Omental fat pad (tissue), 3 donors: ENCODE measurements at regions not wholly inside any gene's neighbourhood (a gene's known extent, or its start where the extent isn't known, plus 50 kb on each side); places are given as distances from the start of the nearest gene placed in this dataset.
"Not testable (repeated sequence)": the region's sequence is repeated elsewhere in the genome, so short reads cannot be mapped to it uniquely, and the experiment has no call there.

Source experiments
- ATAC-seq: fragments of 150-250 bp; one replicate; pipeline ENCODE4 v1.9.1; 2016; ENCODE audit warnings: mild to moderate bottlenecking, moderate library complexity; ENCODE audit not compliant: low FRiP score
- DNase-seq: peaks from one replicate; pipeline ENCODE4 v3.0.0-alpha.2; 2019; ENCODE audit warnings: low spot score
- CTCF ChIP-seq, 3 donors: fragments of 450-650 bp; IDR thresholded peaks; one replicate each; pipeline ENCODE4 v1.5.1; 2016 to 2017; ENCODE audit warnings: antibody characterized with exemption in 3 of 3, mild to moderate bottlenecking in 3 of 3, moderate library complexity in 2 of 3

DNA sequence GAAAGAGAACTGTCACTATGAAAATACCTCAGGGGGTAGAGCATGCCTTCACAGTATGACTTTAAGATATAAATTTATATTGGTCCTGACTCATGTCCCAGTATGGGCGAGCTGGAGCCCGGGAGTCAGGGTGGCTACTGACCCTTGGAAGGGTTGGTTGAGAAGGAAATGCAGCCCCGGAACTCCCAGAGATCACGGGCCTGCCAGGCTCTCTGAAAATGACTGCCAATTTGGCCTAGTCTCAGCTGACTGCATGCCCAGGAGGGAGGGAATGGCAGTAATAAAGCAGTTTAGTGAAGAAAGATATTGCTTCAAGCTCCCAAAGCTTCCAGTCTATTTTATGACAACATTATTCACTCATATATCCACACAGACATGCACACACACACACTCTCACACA is 299.0 kb downstream of the NR2F2 start:
- DNase-seq, result no peak
- no peak for TF ChIP-seq CTCF (IDR thresholded peaks at IDR 0.05)
- ATAC-seq, result no peak

GRCh38 chr15:96638793-96639192 is 308.3 kb downstream of the NR2F2 start:
- ATAC-seq, result no peak
- TF ChIP-seq CTCF (IDR thresholded peaks at IDR 0.05), result no peak
- DNase-seq, result no peak

DNA sequence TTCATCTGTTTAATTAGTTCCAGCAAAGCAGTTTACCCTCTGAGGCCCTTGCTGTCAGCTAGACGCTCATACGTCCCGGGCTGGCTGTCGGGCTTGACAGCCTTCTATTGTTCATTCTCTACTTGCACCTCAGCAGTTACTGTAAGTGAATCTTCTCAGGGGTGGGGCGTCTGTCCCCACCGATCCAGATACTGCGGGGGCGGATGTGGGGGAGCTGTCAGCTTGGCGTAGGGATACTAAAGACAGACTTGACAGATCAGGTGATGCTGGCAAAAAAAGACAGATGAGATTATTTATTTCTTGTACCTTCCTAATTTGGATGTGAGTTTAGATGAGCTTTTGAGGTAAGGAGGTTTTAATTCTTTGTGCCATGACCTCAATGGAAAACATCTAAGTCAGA is 315.3 kb downstream of the NR2F2 start:
- DNase-seq (no peak), ATAC-seq (no peak)
- TF ChIP-seq CTCF (IDR thresholded peaks at IDR 0.05), result no peak

GRCh38 chr15:96648866-96649265 is 318.4 kb downstream of the NR2F2 start:
- TF ChIP-seq CTCF (IDR thresholded peaks at IDR 0.05), result no peak
- no peak for ATAC-seq
- DNase-seq, result no peak

GRCh38 chr15:96657096-96657495 is 326.6 kb downstream of the NR2F2 start:
- TF ChIP-seq CTCF (IDR thresholded peaks at IDR 0.05), result no peak
- ATAC-seq, result no peak

GRCh38 chr15:96666979-96667378 is 336.5 kb downstream of the NR2F2 start:
- not testable (repeated sequence) for ATAC-seq, DNase-seq

More at GRCh38 chr15:96657096-96657495, 326.6 kb downstream of the NR2F2 start:
- DNase-seq, result no peak

- no peak for TF ChIP-seq CTCF (IDR thresholded peaks at IDR 0.05)
- ATAC-seq (no peak), DNase-seq (no peak)
Measured at GRCh38 chr15:96670389-96670788, 339.9 kb downstream of the NR2F2 start.

DNA sequence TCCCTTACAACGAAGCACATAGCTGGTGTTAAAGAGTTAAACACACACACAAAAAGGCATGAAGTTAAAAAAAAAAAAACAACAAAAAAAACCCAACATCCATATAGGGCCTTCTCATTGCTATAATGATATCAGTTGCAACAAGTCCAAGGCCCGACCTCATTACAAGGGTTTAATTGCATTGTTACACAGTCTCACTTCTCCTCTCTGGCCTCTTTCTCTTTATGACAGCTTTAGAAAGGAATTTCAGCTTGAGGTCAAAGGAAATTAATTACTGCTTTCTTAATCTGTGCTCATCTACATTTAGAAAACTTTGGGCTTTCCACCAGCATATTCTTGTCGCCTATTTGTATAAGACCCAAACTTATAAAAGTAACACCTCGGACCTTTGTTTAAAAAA is 342.1 kb downstream of the NR2F2 start:
- no peak for DNase-seq
- TF ChIP-seq CTCF (IDR thresholded peaks at IDR 0.05), result no peak
- ATAC-seq, result no peak
